ENCODE measurements at regions not wholly inside any gene's neighbourhood (a gene's known extent, or its start where the extent isn't known, plus 50 kb on each side); places are given as distances from the start of the nearest gene placed in this dataset.

DNA sequence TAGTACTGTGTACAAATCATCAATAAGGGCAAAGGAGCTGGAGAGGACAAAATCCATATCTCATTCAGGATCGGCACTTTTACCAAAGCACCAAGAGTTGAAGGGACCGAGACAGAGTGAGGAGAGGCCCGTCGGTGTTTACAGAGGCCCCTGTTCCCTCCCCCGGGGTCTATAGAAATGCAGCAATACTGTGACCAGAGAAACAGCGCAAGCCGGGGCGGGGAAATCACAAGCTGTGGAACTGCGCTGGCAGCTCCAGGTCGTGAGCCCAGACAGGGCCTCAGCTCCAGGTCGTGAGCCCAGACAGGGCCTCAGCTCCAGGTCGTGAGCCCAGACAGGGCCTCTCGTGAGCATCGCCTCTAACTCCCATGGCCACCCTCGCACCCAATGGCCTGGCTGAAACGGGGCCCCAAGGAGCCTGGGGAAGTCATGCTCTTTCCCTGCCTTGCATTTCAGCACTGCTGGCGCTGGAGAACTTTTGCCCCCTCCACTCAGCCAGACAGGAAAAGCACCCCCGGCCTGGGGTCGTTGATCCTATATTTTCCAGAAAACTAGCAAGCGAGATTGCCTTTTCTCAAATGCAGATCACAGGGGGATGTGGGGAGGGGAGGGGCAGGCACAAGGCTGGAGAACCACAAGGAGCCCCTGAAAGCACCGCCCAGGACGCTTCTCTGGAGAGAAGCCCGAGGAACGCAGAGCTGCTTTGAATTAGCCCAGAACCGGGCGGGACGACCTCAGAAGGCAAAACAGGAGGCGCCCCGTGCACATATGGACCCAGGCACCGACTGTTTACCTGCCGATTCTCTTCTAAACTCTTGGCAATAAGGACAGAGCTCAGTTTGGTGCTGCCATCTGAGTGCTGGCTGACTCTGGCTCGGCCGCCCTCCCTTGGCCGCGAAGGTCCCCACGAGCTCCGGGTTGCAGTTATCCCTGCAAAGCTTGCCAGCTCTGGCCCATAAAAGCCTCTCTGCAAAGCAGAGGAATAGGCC is 223.7 kb downstream of the ACKR3 start:
- DNase-seq (no peak), ATAC-seq (ENCODE audit: low read depth in 2 of 2) (no peak)
- H3K4me3 Mint-ChIP-seq: no peak overlapping the region
- peaks cover 0 to 16% (median 5%) of the 10 kb centered on the region in 3 donors for H3K27me3 Mint-ChIP-seq
- H3K9me3 Mint-ChIP-seq: peaks cover 0 to 6% (median 0%) of the 10 kb centered on the region in 7 donors
- peak overlapping the region in 1 of 6 donors; percentile 52 for H3K27ac Mint-ChIP-seq
- H3K36me3 Mint-ChIP-seq: no peaks in the 10 kb centered on the region
- no peaks in the 10 kb centered on the region for H3K4me1 Mint-ChIP-seq

- peaks cover 0 to 16% (median 5%) of the 10 kb centered on the region in 3 donors for H3K27me3 Mint-ChIP-seq
- no peak overlapping the region for H3K4me3 Mint-ChIP-seq
- DNase-seq: no peak
- H3K36me3 Mint-ChIP-seq: no peaks in the 10 kb centered on the region
- peaks cover 0 to 6% (median 0%) of the 10 kb centered on the region in 7 donors for H3K9me3 Mint-ChIP-seq
- H3K4me1 Mint-ChIP-seq: no peaks in the 10 kb centered on the region
- H3K27ac Mint-ChIP-seq: peak overlapping the region in 1 of 6 donors; percentile 79
- ATAC-seq (ENCODE audit: low read depth in 2 of 2): no peak
These were observed 224.7 kb downstream of the ACKR3 start for GRCh38 chr2:236794176-236794957.

DNA sequence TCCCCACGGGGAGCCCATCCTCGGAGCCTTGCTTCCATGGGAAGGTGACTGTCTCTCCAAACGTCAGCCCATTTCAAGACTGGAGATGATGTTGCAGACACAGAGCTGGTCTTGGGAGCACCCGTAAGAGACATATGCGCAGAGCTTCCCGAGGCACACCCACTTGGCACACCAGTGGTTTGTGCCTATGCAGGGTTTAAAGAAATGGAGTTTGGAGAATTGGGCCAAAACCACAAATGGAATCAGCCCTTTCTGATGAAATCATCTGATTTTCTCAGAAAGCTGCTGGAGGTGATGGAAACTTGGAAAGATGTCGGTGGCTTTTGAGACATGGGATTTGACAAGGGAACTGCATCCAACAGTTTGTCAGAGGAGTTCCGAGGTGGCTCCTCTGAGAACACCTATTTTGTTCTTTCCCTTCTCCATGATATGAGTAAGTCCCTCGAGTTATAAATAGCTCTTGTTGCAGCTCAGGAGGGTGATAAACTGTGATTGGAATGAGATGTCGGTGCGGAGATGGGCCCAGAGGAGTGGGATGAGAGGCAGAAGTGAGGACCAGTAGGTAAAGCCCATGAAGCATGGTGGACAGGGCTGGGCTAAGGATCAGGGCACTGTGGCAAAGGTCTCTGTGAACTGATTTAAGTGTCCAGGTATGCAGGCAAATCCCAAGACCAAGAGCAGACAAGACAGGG is 225.7 kb downstream of the ACKR3 start:
- H3K27ac Mint-ChIP-seq: peak overlapping the region in 1 of 6 donors; percentile 40
- no peaks in the 10 kb centered on the region for H3K4me1 Mint-ChIP-seq
- peaks cover 0 to 6% (median 0%) of the 10 kb centered on the region in 7 donors for H3K9me3 Mint-ChIP-seq
- H3K36me3 Mint-ChIP-seq: no peaks in the 10 kb centered on the region
- DNase-seq (no peak), ATAC-seq (ENCODE audit: low read depth in 2 of 2) (no peak)
- H3K27me3 Mint-ChIP-seq: peaks cover 0 to 17% (median 8%) of the 10 kb centered on the region in 3 donors
- no peak overlapping the region for H3K4me3 Mint-ChIP-seq

GRCh38 chr2:236795861-236796219 is 226.2 kb downstream of the ACKR3 start:
- DNase-seq (no peak), ATAC-seq (ENCODE audit: low read depth in 2 of 2) (no peak)
- Mint-ChIP-seq H3K9me3 (peaks cover 0 to 6% (median 0%) of the 10 kb centered on the region in 7 donors), H3K27ac (no peak overlapping the region), H3K4me1 (no peaks in the 10 kb centered on the region), H3K36me3 (peaks cover 0 to 2% of the 10 kb centered on the region in 2 donors), H3K4me3 (no peak overlapping the region), H3K27me3 (peaks cover 3 to 18% (median 10%) of the 10 kb centered on the region in 3 donors)

DNA sequence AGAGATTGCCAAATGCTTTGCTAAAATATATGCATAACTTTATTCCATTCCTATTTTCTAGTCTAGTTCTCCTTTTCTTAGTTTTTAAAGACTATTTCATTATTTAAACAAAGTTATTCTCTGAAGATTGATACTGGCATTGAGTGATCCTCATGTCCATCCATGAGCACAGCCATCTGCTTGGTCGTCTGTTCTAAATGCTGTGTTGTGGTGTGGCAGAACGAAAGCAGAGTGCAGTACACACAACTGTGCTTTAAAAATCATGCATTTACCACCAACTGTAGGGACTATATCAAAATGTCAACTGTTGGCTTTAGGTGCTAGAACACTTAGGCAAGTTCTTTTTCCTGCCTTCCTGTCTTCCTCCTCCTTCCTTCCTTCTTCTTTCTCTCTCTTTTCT is 226.6 kb downstream of the ACKR3 start:
- peaks cover 6 to 21% (median 7%) of the 10 kb centered on the region in 3 donors for H3K27me3 Mint-ChIP-seq
- H3K36me3 Mint-ChIP-seq: peaks cover 0 to 6% of the 10 kb centered on the region in 2 donors
- no peak overlapping the region for H3K27ac Mint-ChIP-seq
- ATAC-seq (ENCODE audit: low read depth in 2 of 2): no peak
- no peak for DNase-seq
- peaks cover 0 to 8% (median 0%) of the 10 kb centered on the region in 7 donors for H3K9me3 Mint-ChIP-seq
- no peaks in the 10 kb centered on the region for H3K4me1 Mint-ChIP-seq
- no peak overlapping the region for H3K4me3 Mint-ChIP-seq

- Mint-ChIP-seq H3K27me3 (peaks cover 10 to 20% (median 13%) of the 10 kb centered on the region in 3 donors), H3K9me3 (peaks cover 0 to 7% (median 0%) of the 10 kb centered on the region in 7 donors), H3K4me1 (no peaks in the 10 kb centered on the region), H3K4me3 (no peak overlapping the region), H3K36me3 (peaks cover 0 to 7% of the 10 kb centered on the region in 2 donors), H3K27ac (no peak overlapping the region)
- DNase-seq: no peak
- ATAC-seq (ENCODE audit: low read depth in 2 of 2): no peak
These were observed 227.8 kb downstream of the ACKR3 start for GRCh38 chr2:236797411-236797810.

DNA sequence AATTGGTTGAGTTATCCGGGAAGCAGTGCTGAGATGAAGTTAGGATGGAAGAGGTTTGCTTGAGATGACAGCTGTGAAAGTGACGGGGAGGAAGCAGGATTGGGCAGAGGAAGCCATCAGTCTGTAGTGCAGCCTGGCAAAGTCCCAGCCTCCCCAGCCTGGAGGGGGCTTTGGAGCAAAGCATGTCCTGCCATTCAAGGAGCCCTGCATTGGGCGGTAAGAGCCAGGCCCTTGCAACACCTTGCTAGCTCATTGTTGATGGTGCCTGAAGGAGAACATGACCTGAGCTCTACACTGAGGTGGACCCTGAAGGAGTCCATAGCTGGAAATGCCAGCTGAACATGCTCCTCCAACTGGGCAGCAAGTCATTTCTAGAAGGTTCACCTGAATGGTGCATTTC is 228.9 kb downstream of the ACKR3 start:
- no peaks in the 10 kb centered on the region for H3K4me1 Mint-ChIP-seq
- peaks cover 0 to 7% (median 0%) of the 10 kb centered on the region in 7 donors for H3K9me3 Mint-ChIP-seq
- H3K4me3 Mint-ChIP-seq: no peak overlapping the region
- peaks cover 16 to 24% (median 24%) of the 10 kb centered on the region in 3 donors for H3K27me3 Mint-ChIP-seq
- no peak overlapping the region for H3K27ac Mint-ChIP-seq
- no peak for DNase-seq
- H3K36me3 Mint-ChIP-seq: peaks cover 0 to 7% of the 10 kb centered on the region in 2 donors
- ATAC-seq (ENCODE audit: low read depth in 2 of 2): no peak

GRCh38 chr2:236799391-236800026 is 229.9 kb downstream of the ACKR3 start:
- Mint-ChIP-seq H3K9me3 (peaks cover 0 to 7% (median 0%) of the 10 kb centered on the region in 7 donors), H3K27ac (no peak overlapping the region), H3K36me3 (peaks cover 0 to 7% of the 10 kb centered on the region in 2 donors), H3K27me3 (peaks cover 16 to 29% (median 24%) of the 10 kb centered on the region in 3 donors), H3K4me3 (no peak overlapping the region), H3K4me1 (no peaks in the 10 kb centered on the region)
- ATAC-seq (ENCODE audit: low read depth in 2 of 2) (no peak), DNase-seq (no peak)

GRCh38 chr2:236802862-236803261 is 233.2 kb downstream of the ACKR3 start:
- H3K9me3 Mint-ChIP-seq: peaks cover 0 to 15% (median 10%) of the 10 kb centered on the region in 7 donors
- H3K27me3 Mint-ChIP-seq: peaks cover 16 to 29% (median 20%) of the 10 kb centered on the region in 3 donors
- H3K4me3 Mint-ChIP-seq: no peak overlapping the region
- DNase-seq: no peak
- peaks cover 0 to 7% of the 10 kb centered on the region in 2 donors for H3K36me3 Mint-ChIP-seq
- no peak for ATAC-seq (ENCODE audit: low read depth in 2 of 2)
- no peaks in the 10 kb centered on the region for H3K4me1 Mint-ChIP-seq
- no peak overlapping the region for H3K27ac Mint-ChIP-seq

DNA sequence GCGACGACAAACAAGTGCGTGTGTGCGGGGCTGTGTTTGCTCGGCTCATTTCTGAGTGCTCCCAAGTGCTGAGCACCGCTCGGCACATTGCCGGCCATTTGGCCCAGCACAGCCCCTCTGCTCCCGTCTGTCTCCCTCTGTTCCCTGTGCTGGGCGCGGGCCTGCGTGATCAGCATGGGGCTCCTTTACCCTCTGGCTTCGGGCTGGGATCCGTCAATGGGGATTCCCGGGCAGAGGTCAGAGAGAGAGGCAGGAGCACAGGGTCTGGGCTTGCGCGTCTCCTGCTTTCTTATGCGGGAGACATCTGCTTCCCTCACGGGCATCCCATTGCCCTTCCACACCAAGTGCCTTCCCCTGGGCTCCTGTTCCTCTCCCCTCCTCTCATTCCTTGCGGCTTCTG is 234.0 kb downstream of the ACKR3 start:
- H3K27me3 Mint-ChIP-seq: peaks cover 16 to 29% (median 16%) of the 10 kb centered on the region in 3 donors
- H3K27ac Mint-ChIP-seq: no peak overlapping the region
- H3K4me1 Mint-ChIP-seq: no peaks in the 10 kb centered on the region
- ATAC-seq (ENCODE audit: low read depth in 2 of 2): no peak
- H3K9me3 Mint-ChIP-seq: peaks cover 4 to 20% (median 15%) of the 10 kb centered on the region in 7 donors
- DNase-seq: no peak
- peaks cover 0 to 11% of the 10 kb centered on the region in 2 donors for H3K36me3 Mint-ChIP-seq
- no peak overlapping the region for H3K4me3 Mint-ChIP-seq

DNA sequence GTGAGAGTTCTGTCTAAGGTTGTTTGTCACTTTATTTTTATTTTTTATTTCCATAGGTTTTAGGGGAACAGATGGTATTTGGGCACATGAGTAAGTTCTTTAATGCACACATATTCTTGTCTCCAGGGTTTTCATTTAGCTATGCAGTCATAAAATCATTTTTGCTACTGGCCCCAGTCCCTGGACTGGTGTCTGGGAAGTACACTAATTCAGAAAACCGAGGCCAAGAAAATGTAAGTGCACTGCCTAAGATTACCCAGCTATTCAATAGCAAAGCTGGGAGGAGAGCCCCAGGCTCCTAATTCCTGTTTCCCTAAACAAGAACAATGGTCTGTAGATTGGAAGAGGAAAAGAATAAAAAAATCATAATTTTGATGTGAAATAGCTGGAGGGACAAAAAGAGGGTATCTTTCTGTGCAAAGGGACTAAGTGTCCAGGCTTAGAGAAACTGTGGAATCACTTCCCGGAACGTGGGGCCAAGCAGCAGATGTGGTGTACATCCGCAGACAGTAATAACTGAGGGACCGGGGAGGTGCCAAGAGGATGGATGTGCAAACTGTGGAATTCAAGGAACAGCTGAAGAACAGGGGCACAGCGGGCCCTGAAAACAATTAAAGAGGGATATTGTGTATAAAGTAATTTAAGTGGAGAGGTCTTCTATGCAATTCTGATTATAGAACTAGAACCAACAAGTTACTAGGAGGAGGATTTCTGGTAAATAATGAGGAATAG is 236.3 kb downstream of the ACKR3 start:
- no peak overlapping the region for H3K27ac Mint-ChIP-seq
- H3K36me3 Mint-ChIP-seq: peaks cover 0 to 16% of the 10 kb centered on the region in 2 donors
- H3K9me3 Mint-ChIP-seq: peaks cover 3 to 42% (median 28%) of the 10 kb centered on the region in 7 donors
- H3K4me1 Mint-ChIP-seq: no peaks in the 10 kb centered on the region
- ATAC-seq (ENCODE audit: low read depth in 2 of 2) (no peak), DNase-seq (no peak)
- no peak overlapping the region for H3K4me3 Mint-ChIP-seq
- H3K27me3 Mint-ChIP-seq: peaks cover 9 to 25% (median 11%) of the 10 kb centered on the region in 3 donors

GRCh38 chr2:236809716-236810115 is 240.1 kb downstream of the ACKR3 start:
- ATAC-seq (ENCODE audit: low read depth in 2 of 2): no peak
- H3K27ac Mint-ChIP-seq: no peak overlapping the region
- H3K4me3 Mint-ChIP-seq: no peak overlapping the region
- H3K9me3 Mint-ChIP-seq: peaks cover 0 to 47% (median 29%) of the 10 kb centered on the region in 7 donors
- H3K4me1 Mint-ChIP-seq: no peaks in the 10 kb centered on the region
- peaks cover 0 to 12% of the 10 kb centered on the region in 2 donors for H3K36me3 Mint-ChIP-seq
- no peak for DNase-seq
- H3K27me3 Mint-ChIP-seq: no peaks in the 10 kb centered on the region

Data from naive B cell (primary cell).